Duodenal mucosa (tissue), 2 donors: ENCODE measurements at regions not wholly inside any gene's neighbourhood (a gene's known extent, or its start where the extent isn't known, plus 50 kb on each side); places are given as distances from the start of the nearest gene placed in this dataset.
"Not testable (repeated sequence)": the region's sequence is repeated elsewhere in the genome, so short reads cannot be mapped to it uniquely, and the experiment has no call there.

ENCODE experiments used
- H3K27ac ChIP-seq: one replicate; pipeline ENCODE4 v1.7.0; 2013; ENCODE audit warnings: low read depth, low read length
- H3K27me3 ChIP-seq, 2 donors: one replicate each; pipeline ENCODE4 v1.7.0; 2013; ENCODE audit warnings: low read length in 2 of 2, control low read depth in 1 of 2; ENCODE audit not compliant: insufficient read depth in 2 of 2, control insufficient read depth in 1 of 2
- H3K36me3 ChIP-seq, 2 donors: one replicate each; pipeline ENCODE4 v1.7.0; 2013; ENCODE audit warnings: low read length in 2 of 2, control low read depth in 1 of 2; ENCODE audit not compliant: insufficient read depth in 2 of 2, control insufficient read depth in 1 of 2
- H3K4me1 ChIP-seq, 2 donors: one replicate each; pipeline ENCODE4 v1.7.0; 2013; ENCODE audit warnings: low read length in 2 of 2, control low read depth in 1 of 2; ENCODE audit not compliant: insufficient read depth in 2 of 2, control insufficient read depth in 1 of 2
- H3K4me3 ChIP-seq, 2 donors: one replicate each; pipeline ENCODE4 v1.7.0; 2013; ENCODE audit warnings: low read length in 2 of 2, low read depth in 1 of 2
- H3K9ac ChIP-seq, 2 donors: one replicate each; pipeline ENCODE4 v1.7.0; 2013; ENCODE audit warnings: low read length in 2 of 2, low read depth in 1 of 2
- H3K9me3 ChIP-seq, 2 donors: one replicate each; pipeline ENCODE4 v1.7.0; 2013; ENCODE audit warnings: low read length in 2 of 2, control low read depth in 1 of 2; ENCODE audit not compliant: control insufficient read depth in 1 of 2

DNA sequence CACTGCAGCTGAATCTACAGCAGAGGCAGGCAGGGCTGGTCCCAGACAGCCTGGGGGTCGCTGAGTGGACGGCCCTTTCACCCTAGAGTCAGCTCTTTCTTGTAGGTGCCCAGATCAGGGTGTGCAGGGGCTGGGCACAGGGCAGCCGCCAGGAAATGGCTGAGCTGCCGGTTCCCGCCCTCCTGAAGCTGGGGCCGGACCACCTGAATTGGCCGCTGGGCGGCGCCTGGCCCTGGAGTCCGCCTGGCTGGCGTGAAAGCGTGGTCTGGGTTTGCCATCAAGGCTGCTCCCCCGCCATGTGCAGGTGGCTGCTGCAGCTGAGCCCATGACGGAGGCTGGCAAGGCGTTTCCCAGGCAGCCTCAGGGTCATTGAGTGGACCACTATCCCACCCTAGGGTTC lies 85.7 kb downstream of the POTEM start:
- not testable (repeated sequence) for H3K27ac ChIP-seq, H3K9ac ChIP-seq, H3K4me3 ChIP-seq, H3K4me1 ChIP-seq, H3K27me3 ChIP-seq, H3K9me3 ChIP-seq, H3K36me3 ChIP-seq

DNA sequence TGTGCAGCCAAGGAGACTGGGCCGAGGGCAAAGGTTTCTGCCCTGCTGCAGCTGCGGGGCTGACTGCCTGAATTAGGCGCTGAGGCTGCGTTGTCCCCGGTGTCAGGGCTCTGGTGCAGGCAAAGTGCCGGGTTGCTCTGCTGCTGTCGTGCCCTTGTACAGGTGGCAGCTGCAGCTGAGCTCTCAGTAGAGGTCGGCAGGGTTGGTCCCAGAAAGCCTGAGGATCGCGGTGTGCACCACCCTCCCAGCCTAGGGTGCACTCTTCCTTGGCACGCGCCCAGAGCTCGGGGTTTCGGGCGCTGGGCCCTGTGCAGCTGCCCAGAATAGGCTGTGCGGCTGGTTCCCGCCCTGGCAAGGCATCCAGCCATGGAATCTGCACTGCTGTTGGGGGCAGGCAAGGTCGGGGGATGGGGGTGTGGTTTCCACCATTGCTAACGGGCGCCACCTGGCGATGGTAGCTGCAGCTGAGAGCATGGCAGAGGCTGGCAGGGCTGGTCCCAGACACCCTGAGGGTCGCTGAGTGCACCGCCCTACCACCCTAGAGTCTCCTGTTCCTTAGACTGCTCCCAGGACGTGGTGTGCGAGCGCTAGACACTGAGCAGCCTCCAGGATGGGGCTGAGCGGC lies 86.3 kb downstream of the POTEM start:
- H3K27me3 ChIP-seq, H3K27ac ChIP-seq, H3K36me3 ChIP-seq, H3K9ac ChIP-seq, H3K4me3 ChIP-seq, H3K4me1 ChIP-seq, H3K9me3 ChIP-seq: not testable (repeated sequence)

DNA sequence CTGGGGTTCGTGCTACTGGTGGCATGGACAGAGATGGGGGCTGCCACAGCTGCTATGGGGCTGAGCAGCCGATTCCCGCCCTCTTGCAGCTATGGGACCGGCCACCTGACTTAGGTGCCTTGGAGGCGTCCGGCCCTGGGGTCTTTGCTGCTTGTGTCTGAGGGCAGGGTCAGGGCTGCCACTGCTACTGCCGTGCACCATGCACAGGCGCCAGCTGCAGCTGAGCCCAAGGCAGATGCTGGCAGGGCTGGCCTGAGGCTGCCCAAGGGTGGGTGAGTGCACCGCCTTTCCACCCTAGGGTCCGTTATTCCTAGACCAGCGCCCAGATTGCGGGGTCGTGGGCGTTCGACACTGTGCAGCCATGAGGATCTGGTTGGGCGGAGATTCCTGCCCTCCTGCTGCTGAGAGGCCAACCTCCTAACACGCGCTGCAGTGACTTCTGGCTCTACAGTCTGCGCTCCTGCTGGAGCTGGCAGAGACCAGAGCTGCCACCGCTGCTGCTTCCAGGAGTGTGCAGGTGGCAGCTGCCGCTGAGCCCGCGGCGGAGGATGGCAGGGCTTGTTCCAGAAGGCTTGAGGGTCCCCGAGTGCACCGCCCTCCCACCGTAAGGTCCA lies 87.0 kb downstream of the POTEM start:
- H3K27ac ChIP-seq, H3K9me3 ChIP-seq, H3K4me1 ChIP-seq, H3K9ac ChIP-seq, H3K4me3 ChIP-seq, H3K27me3 ChIP-seq, H3K36me3 ChIP-seq: not testable (repeated sequence)

DNA sequence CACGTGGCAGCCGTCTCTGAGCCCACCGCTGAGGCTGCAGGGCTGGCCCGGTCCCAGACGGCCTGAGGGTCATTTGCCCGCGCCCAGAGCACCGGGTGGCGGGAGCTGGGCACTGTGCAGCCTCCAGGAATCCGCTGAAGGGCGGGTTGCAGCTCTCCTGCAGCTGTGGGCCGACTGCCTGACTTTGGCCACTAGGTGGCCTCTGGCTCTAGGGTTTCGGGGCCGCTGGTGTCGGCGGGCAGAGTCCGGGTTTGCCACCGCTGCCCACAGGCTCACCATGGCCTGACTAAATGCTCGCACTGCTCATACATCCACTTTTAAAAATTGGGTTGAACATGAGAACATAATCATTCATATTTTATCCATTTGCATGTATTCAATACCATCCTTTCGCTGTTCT lies 87.7 kb downstream of the POTEM start:
- H3K9me3 ChIP-seq, H3K27ac ChIP-seq, H3K9ac ChIP-seq, H3K27me3 ChIP-seq, H3K4me1 ChIP-seq, H3K36me3 ChIP-seq, H3K4me3 ChIP-seq: not testable (repeated sequence)

DNA sequence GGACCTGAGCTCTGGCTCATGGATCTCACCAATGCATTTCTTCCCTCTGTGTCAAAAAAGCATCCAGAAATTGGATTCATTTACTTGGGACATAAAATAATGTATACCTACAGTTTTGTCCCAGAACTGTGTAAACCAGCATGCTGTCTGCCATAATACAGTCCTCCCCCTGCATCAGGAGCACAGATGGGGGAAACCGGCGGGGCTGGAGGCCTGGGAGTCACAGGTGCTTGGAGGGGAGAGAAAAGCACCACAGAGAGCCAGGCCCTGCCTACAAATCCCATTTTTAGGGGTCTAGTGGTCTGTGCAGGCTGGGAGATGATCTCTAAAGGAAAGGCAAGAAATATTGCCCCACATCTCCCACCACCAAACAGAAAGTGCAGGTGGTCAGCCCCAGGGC lies 91.8 kb downstream of the POTEM start:
- not testable (repeated sequence) for H3K4me1 ChIP-seq, H3K36me3 ChIP-seq, H3K9me3 ChIP-seq, H3K27me3 ChIP-seq, H3K9ac ChIP-seq, H3K27ac ChIP-seq, H3K4me3 ChIP-seq

DNA sequence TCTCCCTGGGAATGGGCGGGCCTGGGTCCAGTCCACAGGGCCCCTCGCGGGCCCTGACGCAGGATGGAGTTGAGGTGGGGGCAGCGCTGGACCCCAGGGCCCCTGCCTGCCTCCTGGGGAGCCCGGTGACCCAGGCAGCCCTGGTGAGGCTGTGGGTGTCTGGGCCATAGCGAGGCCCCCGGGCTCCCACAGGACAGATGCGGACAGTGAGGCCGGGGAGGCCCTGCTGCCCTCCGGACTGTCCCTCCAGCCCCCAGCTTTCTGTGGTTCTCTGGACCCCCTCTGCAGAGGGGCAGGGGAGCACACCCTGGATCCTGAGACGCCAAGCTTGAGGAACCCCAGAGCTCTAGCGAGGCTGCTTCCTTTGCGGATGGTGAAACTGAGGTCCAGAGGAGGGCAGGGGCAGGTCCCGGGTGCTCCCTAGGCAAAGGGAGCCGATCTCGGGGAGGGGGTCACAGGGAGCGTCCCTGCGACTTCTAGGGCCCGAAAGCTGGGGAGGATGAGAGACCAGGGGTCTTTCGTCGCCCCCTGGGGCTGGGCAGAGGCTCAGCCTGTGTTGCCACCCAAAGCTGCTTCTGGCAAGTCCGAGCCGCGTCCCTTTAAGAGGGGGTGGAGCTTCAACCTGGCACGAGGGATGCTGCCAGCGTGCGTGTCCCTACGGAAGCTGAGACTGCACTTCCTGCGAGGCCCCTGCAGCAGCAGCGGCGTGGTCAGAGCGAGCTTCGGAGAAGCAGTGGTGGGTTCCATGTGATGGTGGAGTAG lies 94.6 kb downstream of the POTEM start:
- not testable (repeated sequence) for H3K4me1 ChIP-seq, H3K9ac ChIP-seq, H3K9me3 ChIP-seq, H3K4me3 ChIP-seq, H3K27ac ChIP-seq, H3K36me3 ChIP-seq, H3K27me3 ChIP-seq

DNA sequence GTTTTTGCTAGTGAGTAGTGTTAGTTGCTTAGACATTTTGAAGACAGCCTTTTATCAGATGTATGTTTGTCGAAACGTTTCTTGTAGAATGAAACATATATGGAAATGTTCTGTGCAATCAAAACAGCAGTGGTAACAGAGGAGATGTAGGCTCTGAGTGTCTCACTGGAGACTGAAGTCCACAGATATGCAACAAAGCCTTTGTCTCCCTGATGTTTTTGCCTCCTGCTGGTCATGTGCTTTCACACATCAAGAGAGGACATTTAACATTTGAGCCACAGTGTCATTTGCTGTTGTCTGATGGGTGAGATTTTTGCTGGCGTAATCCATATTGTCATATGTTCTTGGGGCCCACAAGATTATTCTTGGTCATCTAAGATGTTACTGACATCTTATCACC lies 101.7 kb downstream of the POTEM start:
- not testable (repeated sequence) for H3K36me3 ChIP-seq, H3K9me3 ChIP-seq, H3K9ac ChIP-seq, H3K27ac ChIP-seq, H3K27me3 ChIP-seq, H3K4me1 ChIP-seq, H3K4me3 ChIP-seq

DNA sequence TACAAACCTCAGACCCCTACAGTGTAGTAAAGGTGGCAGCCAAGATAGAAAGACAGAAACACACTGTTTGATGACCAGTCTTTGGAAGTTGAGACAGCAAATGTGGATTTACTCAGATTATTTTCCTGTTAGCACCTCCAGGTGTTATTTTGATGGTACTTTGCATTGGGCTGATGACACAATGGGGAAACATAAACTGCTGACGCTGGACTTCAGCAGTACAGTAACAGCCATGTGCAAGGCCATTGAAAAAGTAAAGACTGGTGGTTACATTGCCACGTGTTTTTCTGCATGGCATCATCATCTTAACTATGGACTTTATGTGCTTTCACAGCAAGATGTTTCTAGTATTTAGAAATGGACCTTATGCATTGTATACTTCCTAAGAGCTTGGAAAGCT lies 105.3 kb downstream of the POTEM start:
- not testable (repeated sequence) for H3K27ac ChIP-seq, H3K27me3 ChIP-seq, H3K36me3 ChIP-seq, H3K4me1 ChIP-seq, H3K9me3 ChIP-seq, H3K4me3 ChIP-seq, H3K9ac ChIP-seq

DNA sequence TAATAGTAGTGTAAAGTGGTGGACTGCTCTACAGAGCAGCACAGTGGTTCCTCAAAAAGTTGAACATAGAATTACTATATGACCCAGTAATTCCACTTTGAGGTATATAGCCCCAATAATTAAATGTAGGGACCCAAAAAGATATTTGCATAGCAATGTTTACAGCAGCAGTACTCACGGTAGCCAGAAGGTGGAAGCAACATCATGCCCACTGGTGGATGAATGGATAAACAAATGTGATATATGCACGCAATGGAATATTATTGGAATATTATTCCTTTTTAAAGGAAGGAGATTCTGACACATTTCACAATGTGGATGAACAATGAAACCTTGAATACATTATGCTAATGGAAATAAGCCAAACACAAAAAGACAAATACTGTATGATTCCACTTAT lies 121.4 kb downstream of the POTEM start:
- not testable (repeated sequence) for H3K27ac ChIP-seq, H3K9me3 ChIP-seq, H3K9ac ChIP-seq, H3K27me3 ChIP-seq, H3K4me1 ChIP-seq, H3K36me3 ChIP-seq, H3K4me3 ChIP-seq

DNA sequence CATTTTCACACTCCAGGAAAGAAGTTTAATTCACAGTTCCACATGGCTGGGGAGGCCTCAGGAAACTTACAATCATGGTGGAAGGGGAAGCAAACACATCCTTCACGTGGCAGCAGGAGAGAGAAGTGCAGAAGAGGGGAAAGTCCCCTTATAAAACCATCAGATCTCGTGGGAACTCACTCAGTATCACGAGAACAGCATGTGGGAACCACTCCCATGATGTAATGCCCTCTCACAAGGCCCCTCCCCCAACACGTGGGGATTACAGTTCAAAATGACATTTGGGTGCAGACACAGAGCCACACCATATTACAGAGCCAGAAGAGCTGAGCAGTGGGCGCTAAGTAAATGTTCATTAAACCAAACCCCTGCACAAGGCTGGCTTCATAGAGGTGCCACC lies 126.0 kb downstream of the POTEM start:
- H3K27ac ChIP-seq, H3K9ac ChIP-seq, H3K4me3 ChIP-seq, H3K9me3 ChIP-seq, H3K36me3 ChIP-seq, H3K4me1 ChIP-seq, H3K27me3 ChIP-seq: not testable (repeated sequence)
